DND-41 (cell line): ENCODE measurements at regions not wholly inside any gene's neighbourhood (a gene's known extent, or its start where the extent isn't known, plus 50 kb on each side); places are given as distances from the start of the nearest gene placed in this dataset.

ENCODE experiments used
- CTCF ChIP-seq: IDR thresholded peaks from 2 replicates; pipeline ENCODE4 v1.5.1; 2012; ENCODE audit warnings: borderline replicate concordance, low read length, moderate library complexity, mild to moderate bottlenecking; ENCODE audit not compliant: poor library complexity, severe bottlenecking; ENCODE audit errors: extremely low read depth
- EZH2 ChIP-seq: IDR thresholded peaks from 3 replicates; pipeline ENCODE4 v1.6.1; 2012; ENCODE audit warnings: borderline replicate concordance, low read depth, mild to moderate bottlenecking, moderate library complexity, low read length, inconsistent platforms; ENCODE audit not compliant: severe bottlenecking

DNA sequence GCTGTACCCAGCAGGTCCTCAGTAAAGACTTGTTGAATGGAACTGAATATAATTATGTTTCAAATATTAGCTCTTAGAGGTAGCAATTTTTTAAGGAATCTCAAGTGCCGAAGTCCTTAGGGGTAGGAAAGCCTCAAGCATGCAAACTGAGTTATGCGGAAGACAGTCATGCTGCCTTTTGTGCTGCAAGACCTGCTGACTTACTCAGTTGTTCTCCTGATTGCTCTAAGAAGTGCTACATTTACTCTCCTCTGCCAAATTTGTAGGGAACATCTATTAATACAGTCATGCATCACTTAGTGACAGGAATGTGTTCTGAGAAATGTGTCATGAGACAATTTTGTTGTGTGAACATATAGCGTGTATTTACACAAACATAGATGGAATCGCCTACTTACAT lies 325.6 kb upstream of the AZI2 start:
- TF ChIP-seq EZH2 (no peak), CTCF (no peak)
